Fibroblast of the conjunctiva (primary cell): ENCODE measurements at regions not wholly inside any gene's neighbourhood (a gene's known extent, or its start where the extent isn't known, plus 50 kb on each side); places are given as distances from the start of the nearest gene placed in this dataset.
"Not testable (repeated sequence)": the region's sequence is repeated elsewhere in the genome, so short reads cannot be mapped to it uniquely, and the experiment has no call there.

Source experiments
- DNase-seq: peaks from one replicate; pipeline ENCODE4 v3.0.0-alpha.2; 2010; ENCODE audit warnings: low read depth

GRCh38 chr1:38746941-38747600 lies 112.5 kb downstream of the RRAGC start:
- no peak for DNase-seq

- DNase-seq, result no peak
These were observed 113.1 kb downstream of the RRAGC start for GRCh38 chr1:38746402-38746935.

DNA sequence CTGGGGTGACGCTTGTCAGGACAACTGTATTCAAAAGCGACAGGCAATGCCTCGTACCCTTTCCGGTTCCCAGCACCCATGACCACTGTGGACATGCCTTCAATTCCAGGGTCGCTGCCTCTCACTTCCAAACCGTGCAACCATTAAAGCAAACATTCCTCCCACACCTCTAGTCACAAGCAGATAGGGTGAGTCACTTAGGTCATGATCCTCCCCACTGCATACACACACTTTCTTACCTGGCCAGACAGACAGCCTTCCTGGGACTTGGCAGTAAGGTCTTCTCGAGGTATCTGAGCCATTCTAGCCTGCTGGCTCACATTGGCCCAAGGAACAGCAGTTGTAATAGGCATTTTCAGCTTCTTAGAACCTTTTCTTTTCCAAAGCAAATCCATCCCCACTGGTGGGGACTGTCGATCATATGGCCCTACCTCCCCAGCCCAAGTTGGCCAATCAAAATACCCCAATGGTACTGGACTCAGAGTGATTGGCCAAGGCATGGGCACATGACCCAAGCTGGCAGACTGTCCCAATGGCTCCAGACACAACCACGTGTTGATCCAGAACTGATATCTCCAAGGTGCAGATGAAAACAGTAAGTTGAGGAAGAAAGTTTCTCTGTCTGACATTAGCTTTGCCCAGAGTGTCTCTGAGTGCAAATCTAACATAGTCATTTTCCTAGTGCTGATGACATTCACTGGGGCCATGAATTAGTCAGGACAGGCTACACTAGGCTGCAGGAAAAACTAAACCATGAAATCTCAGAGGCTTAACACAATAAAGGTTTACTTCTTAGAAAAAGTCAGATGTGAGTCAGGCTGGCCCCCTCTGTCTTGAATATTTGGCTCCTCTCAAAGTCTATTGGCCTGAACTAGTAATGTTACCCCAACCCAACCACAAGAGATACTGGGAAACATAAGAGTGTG lies 113.8 kb downstream of the RRAGC start:
- DNase-seq, result no peak

DNA sequence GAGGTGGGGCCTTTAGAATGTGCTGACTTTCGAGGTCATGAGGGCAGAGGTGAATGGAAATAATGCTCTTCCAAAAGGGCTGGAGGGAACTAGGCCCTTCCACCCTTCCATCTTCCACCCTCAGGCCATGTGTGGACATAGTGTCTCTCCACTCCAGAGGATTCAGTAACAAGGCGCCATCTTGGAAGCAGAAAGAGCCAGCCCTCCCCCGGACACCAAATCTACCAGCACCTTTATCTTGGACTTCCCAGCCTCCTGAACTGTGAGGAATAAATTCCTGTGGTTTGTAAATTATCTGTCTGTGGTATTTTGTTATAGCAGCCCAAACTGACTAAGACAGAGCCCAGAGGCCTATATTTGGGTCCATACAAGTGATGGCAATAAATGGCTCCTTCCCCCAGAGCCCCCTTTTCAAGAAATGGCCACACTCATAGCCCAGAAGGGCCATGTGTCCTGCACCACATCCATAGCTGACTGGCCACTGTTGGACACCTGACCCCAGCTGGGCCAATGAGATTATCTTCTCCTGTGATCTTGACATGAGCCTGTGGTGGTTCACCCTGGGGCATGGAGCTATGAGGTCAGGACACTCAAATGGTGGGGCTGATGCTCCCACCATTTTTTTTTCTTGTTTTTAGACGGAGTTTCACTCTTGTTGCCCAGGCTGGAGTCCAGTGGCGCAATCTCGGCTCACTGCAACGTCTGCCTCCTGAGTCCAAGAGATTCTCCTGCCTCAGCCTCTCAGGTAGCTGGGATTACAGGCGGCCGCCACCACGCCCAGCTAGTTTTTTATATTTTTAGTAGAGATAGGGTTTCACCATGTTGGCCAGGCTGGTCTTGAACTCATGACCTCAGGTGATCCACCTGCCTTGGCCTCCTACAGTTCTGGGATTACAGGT lies 114.9 kb downstream of the RRAGC start:
- no peak for DNase-seq

DNA sequence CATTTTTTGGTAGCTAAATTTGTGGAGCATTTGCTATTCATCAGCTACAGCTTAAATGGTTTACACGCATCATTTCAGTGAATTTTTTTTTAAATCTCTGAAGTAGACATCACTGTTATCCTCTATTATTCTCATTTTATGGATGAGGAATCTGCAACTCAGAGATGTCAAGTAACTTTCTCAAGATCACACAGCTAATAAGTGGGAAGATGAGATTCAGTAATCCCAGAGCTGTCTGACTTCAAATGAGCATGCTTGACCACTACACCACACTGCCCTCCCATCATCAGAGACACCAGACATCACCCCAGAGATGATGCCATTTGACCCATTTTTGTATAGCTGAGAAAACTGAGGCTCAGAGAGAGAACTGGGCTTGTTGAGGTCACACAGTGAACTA lies 116.4 kb downstream of the RRAGC start:
- no peak for DNase-seq

GRCh38 chr1:38741341-38741740 lies 118.2 kb downstream of the RRAGC start:
- DNase-seq, result no peak

- no peak for DNase-seq
These were observed 119.1 kb downstream of the RRAGC start for GRCh38 chr1:38740487-38740886.

GRCh38 chr1:38738207-38738606 lies 121.4 kb downstream of the RRAGC start:
- DNase-seq, result no peak

- DNase-seq, result no peak
These were observed 123.2 kb downstream of the RRAGC start for GRCh38 chr1:38736399-38736798.

DNA sequence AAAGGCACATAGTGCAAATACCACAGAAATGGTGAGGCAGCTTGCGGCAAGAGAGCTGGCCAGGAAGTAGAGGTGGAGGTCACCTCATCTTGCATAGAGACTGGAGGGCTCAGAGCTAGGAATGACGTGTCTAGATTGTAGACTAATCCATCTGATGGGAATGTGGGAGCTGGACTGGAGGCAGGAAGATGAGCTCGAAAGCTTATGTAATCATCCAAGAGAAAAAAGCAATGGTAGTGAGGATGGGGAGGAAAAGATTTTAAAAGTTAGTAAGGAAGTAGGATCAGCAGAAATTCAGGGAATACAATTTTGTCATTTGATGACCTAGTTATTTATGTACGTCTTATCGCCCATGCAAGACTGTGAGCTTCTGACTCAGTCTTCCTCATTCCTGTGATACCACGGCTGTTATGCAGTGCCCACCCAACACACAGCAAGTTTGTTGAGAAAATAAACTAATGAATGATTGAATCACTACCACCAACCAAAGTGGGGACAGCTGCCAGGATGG lies 123.9 kb downstream of the RRAGC start:
- no peak for DNase-seq

DNA sequence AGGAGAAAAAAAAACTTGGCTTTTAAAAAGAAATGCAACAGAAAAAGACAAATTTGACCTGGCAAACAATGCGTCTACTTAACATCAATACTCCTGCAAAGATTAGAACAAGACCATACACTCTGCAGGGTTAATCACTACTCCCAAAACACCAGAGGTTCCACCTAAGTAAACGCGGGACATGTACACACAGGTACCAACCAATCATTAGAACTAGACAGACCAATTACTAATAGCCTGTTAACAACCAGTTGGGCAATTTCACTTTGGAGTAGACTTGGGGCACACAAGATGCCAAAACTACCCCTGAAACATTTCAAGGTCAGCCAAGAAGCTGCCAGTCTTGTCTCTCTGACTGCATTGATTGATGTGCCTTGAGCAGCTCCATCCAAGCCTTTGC lies 125.8 kb downstream of the RRAGC start:
- no peak for DNase-seq

DNA sequence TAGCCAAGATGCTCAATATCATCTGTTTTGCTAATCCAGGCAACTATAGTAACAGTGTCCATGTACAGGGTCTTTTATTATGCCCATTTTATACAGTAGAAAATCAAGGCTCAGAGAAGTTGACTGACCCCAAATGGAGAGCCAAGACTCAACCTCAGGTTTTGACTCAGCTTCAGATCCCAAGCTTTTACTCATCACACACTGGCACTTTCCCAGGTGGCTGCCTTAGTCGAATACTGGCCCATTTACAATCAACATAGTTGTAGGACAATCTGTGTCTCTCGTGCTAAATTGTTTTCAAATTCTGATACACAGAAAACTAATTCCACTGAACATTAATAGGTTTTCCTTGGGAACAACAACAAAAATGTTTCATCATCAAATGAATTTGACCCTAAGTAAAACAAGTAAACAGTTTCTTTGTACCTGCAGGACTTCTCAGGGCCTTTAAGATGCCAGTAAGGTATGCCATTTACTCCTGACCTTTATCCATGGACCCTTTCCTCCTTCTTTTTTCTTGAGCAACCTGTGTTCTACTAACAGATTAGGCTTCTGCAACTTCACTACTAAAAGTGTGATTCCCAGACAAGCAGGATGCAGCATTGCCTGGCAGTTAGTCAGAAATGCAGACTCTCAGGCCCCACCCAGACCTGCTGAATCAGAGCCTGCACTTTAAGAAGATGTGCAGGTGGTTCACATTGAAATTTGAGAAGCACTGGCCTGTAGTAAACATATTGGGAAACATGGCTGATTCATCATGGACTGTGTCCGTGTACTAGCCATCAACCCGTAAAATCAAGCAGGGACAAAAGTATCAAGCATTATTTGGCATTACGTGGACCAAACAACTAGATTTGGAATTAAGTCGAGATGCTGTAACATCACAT lies 128.8 kb downstream of the RRAGC start:
- no peak for DNase-seq

DNA sequence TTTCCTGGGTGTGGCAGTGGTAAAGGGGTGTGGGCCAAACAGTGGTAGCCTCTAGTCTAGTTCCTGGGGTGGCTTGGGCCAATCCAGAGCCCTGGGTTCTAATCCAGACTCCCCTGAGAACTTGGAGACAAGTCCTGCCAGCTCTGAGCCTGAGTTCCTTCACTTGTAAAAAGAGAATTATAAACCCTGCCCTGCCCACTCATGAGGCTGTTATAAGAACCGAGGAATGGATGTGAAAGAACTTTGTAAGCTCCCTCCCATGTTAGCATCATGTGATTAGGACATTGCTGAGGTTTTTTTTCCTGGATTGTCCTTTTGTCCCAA lies 131.0 kb downstream of the RRAGC start:
- no peak for DNase-seq

DNA sequence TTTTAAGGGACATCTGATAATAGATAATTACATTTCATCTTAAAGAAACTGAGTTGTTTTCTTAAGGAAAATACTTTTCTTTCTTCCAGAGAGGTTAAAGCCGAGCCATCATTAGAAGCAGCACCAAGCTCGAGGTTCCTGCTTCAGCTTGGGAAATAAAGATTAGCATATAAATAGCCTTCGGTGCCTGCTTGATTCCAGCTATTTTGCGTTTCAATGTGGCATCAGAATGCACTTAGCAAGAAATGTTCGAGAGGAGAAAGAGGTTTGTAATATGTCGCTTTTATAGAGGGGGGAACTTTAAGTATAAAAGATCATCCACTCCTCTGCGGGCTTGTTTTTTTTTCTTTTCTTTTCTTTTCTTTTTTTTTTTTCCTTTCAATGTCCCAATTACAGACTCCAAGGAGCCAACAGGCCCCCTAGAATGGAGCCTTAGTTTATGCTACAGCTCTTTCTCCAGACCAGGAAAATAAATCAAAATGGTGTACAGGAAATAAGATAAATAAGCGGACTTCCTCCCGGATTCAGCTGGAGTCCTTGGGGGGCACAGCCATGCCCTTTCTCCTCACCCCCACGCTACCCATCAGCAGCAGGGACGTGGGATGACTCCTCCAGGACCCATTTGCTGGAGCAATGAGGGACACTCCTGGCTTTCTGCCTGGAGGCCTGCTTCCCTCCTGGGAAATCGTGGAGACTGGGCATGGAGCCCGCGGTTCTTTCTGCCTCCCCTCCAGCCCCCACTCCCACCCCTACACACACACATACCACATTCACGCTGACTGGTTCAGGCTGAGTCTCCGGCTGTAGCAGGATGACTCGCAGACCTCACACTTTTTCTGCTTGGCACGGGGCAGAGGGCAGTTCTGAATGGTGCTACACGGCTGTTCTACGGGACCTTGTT lies 131.6 kb downstream of the RRAGC start:
- DNase-seq, result peak; percentile 52

DNA sequence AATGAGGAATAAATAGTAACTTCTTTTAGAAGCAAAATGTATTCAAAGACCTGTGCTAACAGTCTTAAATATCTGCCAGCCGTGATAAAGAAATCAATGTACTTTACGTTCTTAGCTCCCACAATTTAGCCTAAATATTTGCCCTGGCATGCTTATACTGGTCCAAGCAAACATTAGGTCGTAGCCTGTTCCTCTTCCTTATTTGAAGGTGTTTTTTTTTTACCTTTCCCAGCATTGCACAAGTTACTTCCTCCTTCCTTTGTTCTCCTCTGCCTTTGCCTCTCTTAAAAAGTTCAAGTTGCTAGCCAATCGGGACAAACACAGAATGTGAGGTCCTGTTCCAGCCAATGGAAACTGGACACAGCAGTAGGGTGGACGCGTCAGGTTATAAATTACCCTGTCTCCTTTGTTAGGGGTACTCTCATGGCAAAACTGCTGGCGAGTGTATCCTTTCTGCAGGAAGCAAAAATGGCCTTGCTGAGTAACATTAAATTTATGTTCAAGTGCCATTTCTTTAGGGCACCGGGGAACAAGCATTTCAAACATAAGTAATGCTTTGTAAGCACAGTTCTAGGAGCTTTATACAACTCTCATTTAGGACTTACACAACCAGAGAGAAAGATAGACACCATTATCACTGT lies 134.1 kb downstream of the RRAGC start:
- not testable (repeated sequence) for DNase-seq

- DNase-seq, result no peak
These were observed 135.1 kb downstream of the RRAGC start for GRCh38 chr1:38724160-38725131.

DNA sequence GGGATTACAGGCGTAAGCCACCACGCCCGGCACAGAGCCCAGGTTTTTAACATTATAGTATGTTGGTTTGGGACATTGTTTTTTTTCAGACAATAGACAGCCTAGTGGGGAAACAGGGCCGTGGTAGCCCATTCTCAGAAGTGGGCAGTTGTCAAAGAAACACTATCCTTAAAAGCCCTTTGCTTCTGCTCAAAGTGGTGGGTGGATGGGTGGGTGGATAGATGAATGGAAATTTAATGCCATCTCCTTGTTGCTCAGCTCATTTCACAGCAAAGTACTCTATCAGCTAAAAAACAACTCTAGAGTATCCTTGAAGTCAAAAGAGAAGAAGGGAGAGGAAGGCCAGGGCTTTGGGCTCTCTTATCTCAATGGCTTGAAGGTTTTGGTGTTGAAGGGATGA lies 137.8 kb downstream of the RRAGC start:
- DNase-seq, result no peak

DNA sequence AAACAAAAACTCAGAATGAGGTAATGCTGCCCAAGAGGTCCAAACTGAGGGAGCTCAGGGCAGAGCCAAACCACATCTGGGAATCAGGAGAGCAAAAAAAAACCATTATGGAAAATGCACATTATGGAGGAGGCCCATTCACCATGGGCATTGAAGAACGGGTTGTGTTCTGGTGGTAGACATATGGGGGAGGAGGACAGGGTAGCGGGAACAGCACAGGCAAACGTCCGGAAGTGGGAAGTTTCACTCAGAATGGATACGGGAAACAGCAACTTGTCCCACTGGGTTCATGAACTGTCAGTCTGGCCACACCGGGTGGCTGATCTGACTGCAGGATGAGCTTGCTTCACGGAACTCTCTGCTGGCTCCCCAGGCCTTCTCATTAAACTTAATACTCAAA lies 139.7 kb downstream of the RRAGC start:
- DNase-seq, result no peak
